ENCODE measurements at regions not wholly inside any gene's neighbourhood (a gene's known extent, or its start where the extent isn't known, plus 50 kb on each side); places are given as distances from the start of the nearest gene placed in this dataset.
A peak's percentile ranks its signal among the peaks of the same experiment; 100 is the strongest.
"Not testable (repeated sequence)": the region's sequence is repeated elsewhere in the genome, so short reads cannot be mapped to it uniquely, and the experiment has no call there.

GRCh38 chr1:104946558-104947210 is 1197.0 kb downstream of the AMY1C start:
- no peak for DNase-seq (ENCODE audit: low read depth)

DNA sequence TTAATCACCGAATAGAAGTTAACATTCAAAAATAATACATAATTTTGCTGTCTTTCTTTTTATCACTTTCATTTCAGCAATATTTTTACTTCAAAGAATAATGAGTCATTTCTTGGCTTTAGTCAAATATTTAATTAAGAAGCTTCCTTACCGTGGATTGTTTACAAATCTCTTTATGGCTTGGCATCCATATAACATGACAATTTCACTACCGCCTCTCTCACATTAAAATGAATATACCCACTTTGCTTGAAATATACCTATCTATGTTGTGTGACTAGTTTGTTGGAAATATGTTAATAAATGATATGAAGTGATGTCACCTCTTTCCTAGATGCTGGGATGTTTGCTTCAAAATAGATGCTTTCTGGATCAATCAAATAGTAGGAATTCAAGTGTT is 1203.9 kb downstream of the AMY1C start:
- no peak for DNase-seq (ENCODE audit: low read depth)

- no peak for DNase-seq (ENCODE audit: low read depth)
These were observed 1223.8 kb downstream of the AMY1C start for GRCh38 chr1:104973516-104973915.

DNA sequence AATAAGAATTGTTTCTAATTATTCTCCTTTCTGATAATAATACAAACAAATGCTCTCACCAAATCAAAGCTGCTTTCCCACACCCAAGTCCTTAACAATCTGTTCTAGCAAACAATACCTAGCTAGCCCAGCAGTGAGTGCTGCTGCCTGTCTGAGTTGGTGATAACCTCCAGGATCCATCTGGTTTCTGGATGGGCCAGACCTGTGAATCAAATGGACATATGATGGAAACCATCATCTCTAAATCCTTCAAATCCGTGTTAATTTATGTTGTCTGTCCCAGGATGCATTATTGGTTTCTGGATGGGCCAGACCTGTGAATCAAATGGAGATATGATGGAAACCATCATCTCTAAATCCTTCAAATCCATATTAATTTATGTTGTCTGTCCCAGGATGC is 1230.0 kb downstream of the AMY1C start:
- no peak for DNase-seq (ENCODE audit: low read depth)

GRCh38 chr1:104987210-104987609 is 1237.5 kb downstream of the AMY1C start:
- DNase-seq (ENCODE audit: low read depth) = no peak

DNA sequence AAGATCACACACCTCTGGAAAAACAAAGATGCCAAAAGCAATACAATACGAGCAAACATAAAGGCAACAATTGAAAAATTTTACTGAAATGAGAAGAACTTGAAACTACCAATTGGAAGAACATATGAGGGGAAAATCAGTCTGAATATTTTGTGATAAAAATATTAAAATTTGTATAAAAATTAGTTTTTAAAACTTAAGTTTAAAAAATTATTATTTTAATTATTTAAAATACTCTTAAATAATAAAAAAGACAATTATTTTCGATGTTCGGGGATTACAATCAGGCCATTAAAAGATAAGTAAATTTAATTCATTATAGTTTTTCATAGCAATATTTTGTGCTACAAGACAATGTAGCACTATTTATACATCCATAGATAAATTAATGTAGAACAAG is 1239.3 kb downstream of the AMY1C start:
- DNase-seq (ENCODE audit: low read depth) = no peak

DNA sequence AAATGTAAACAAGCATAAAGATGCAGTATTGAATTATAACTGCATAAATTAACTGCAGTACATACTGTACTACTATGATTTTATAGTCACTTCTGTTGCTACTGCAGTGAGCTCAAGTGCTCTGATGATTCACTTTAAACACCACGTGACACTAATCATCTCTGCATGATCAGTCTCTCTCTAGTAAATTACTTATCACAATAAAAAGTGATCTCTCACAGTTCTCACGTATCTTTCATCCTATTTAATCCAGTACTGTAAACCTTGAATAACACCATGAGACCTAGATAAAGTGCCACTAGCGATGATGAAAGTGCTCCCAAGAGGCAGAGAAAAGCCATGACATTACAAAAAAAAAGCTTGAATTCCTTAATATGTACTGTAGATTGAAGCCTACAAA is 1242.0 kb downstream of the AMY1C start:
- no peak for DNase-seq (ENCODE audit: low read depth)

- DNase-seq (ENCODE audit: low read depth) = no peak
These were observed 1251.1 kb downstream of the AMY1C start for GRCh38 chr1:105000793-105001192.

- no peak for DNase-seq (ENCODE audit: low read depth)
These were observed 1254.8 kb downstream of the AMY1C start for GRCh38 chr1:105004515-105004914.

GRCh38 chr1:105005594-105006195 is 1256.0 kb downstream of the AMY1C start:
- DNase-seq (ENCODE audit: low read depth) = no peak

- DNase-seq (ENCODE audit: low read depth) = no peak
These were observed 1267.9 kb downstream of the AMY1C start for GRCh38 chr1:105017587-105017986.

GRCh38 chr1:105023719-105024118 is 1274.0 kb downstream of the AMY1C start:
- DNase-seq (ENCODE audit: low read depth) = no peak

DNA sequence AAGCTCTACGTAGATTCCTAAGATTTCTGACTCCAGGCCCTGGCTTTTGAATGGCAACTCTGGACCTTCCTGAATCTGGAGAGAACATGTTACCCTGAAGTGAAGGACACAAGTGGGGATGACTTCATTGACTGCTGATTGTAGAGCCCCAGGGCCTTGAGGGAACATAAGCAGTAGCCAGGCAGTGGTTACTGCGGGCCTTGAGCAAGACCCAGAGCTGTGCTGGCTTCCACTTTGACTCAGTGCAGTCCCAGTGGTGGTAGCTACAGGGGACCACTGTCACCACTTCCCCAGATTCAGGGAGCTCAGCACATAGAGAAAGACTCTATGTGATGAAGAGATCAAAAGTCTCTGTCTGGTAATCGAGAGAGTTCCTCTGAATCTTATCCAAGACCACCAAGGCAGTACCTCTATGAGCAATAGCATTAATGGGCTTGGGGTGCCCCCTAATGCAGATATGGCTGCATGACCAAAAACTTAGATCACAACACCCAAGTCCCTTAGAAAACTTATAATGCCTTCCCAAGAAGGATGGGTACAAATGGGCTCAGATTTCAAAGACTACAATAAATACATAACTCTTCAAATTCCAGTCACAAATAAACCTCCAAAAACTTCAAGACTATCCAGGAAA is 1278.3 kb downstream of the AMY1C start:
- no peak for DNase-seq (ENCODE audit: low read depth)

GRCh38 chr1:105072446-105072845 is 1322.7 kb downstream of the AMY1C start:
- no peak for DNase-seq (ENCODE audit: low read depth)

GRCh38 chr1:105072850-105073249 is 1323.2 kb downstream of the AMY1C start:
- no peak for DNase-seq (ENCODE audit: low read depth)

GRCh38 chr1:105073660-105074059 is 1324.0 kb downstream of the AMY1C start:
- no peak for DNase-seq (ENCODE audit: low read depth)

DNA sequence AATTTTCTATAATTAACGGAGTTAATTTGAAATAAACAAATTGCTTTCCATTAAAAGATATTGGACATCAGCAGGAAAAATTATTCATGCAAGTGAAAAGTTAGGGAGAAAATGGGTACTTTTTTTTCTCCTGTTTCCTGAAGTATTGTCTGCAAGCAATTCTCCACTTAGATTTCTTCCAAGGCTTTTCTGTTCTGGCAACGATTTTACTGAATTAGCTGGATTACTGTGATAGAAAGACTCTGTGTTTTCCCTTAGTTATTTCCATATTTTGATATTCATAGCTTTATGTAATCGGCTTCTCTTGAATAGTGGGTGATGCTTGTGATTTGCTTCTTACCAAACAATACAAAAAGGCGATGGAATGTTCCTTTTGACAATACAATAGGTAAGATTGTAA is 1333.9 kb downstream of the AMY1C start:
- no peak for DNase-seq (ENCODE audit: low read depth)

GRCh38 chr1:105087506-105087905 is 1337.8 kb downstream of the AMY1C start:
- peak; percentile 9 for DNase-seq (ENCODE audit: low read depth)

- DNase-seq (ENCODE audit: low read depth) = no peak
These were observed 1338.5 kb downstream of the AMY1C start for GRCh38 chr1:105088166-105088565.

- DNase-seq (ENCODE audit: low read depth) = not testable (repeated sequence)
These were observed 1344.2 kb downstream of the AMY1C start for GRCh38 chr1:105093893-105094292.

- no peak for DNase-seq (ENCODE audit: low read depth)
These were observed 1350.4 kb downstream of the AMY1C start for GRCh38 chr1:105100102-105100501.

DNA sequence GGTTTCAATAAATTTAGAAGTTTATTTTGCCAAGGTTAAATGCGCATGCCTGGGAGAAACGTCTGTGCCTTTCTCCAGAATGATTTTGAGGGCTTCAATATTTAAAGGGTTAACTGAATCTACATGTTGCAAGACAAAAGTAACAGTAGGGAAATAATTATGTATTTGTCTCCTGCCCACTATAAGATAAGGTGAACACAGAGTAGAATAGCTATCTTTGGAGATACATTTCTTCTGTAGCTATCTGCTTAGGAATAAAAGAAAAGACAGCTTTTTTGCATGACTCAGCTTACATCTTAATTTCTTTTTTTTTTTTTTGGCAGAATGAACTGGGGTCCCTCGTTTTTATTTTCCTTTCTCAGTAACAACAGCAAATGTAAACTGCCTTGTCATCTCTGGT is 1351.6 kb downstream of the AMY1C start:
- no peak for DNase-seq (ENCODE audit: low read depth)

DNA sequence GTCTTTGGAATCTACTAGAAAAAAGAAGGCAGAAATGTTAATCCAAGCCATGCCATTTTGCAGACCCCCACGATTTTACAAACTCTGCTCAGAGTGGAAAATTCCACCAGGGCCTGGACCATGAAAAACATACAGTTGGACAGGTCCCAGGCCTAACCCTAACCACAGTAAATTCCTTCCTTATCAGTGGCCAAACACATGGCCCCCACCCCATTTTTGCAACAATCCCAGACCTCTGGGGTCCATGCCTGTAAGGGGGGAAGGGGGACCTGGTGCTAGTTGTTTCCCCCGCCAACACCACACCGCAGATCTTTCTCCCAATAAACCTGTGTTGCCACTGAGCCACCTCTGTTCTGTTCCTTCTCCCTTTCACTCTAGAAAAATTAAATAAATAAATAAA is 1352.7 kb downstream of the AMY1C start:
- DNase-seq (ENCODE audit: low read depth) = no peak

GRCh38 chr1:105122041-105122440 is 1372.3 kb downstream of the AMY1C start:
- DNase-seq (ENCODE audit: low read depth) = no peak

Data from HS-27A (cell line).